ENCODE measurements at regions not wholly inside any gene's neighbourhood (a gene's known extent, or its start where the extent isn't known, plus 50 kb on each side); places are given as distances from the start of the nearest gene placed in this dataset.
"Not testable (repeated sequence)": the region's sequence is repeated elsewhere in the genome, so short reads cannot be mapped to it uniquely, and the experiment has no call there.

GRCh38 chr5:16987776-16988175, 51.7 kb upstream of the MYO10 start:
- TF ChIP-seq CTCF (IDR thresholded peaks at IDR 0.05): no peak
- intact Hi-C loops (cut with micrococcal nuclease): no loop called here
- peaks cover 2% of the 10 kb centered on the region for H3K4me1 Mint-ChIP-seq (ENCODE audit: low read depth)
- ATAC-seq (no peak), DNase-seq (no peak)
- ChIA-PET POLR2A (no interaction called here), CTCF (no interaction called here)
- H3K27ac Mint-ChIP-seq: no peak overlapping the region
- H3K36me3 Mint-ChIP-seq (ENCODE audit: low read depth): no peaks in the 10 kb centered on the region
- peaks cover 5% of the 10 kb centered on the region for H3K27me3 Mint-ChIP-seq
- no peaks in the 10 kb centered on the region for H3K9me3 Mint-ChIP-seq
- H3K4me3 Mint-ChIP-seq: no peak overlapping the region

GRCh38 chr5:16990817-16991520, 54.9 kb upstream of the MYO10 start:
- intact Hi-C loops (cut with micrococcal nuclease); H3K4me3 Mint-ChIP-seq; H3K36me3 Mint-ChIP-seq (ENCODE audit: low read depth); H3K27me3 Mint-ChIP-seq; DNase-seq; POLR2A ChIA-PET; H3K27ac Mint-ChIP-seq; CTCF ChIA-PET; ATAC-seq; H3K4me1 Mint-ChIP-seq (ENCODE audit: low read depth); H3K9me3 Mint-ChIP-seq: not testable (repeated sequence)

- Mint-ChIP-seq H3K27me3 (peaks cover 3% of the 10 kb centered on the region), H3K4me3 (no peak overlapping the region), H3K36me3 (ENCODE audit: low read depth) (no peaks in the 10 kb centered on the region), H3K4me1 (ENCODE audit: low read depth) (peaks cover 2% of the 10 kb centered on the region), H3K9me3 (no peaks in the 10 kb centered on the region), H3K27ac (no peak overlapping the region)
- ATAC-seq: no peak
- intact Hi-C loops (cut with micrococcal nuclease): no loop called here
- no peak for DNase-seq
- ChIA-PET POLR2A (no interaction called here), CTCF (interaction anchor here (1.3 kb wide), 1 partner anchor 197 kb away, joined by 3 read pairs; no protein-coding TSS in a partner anchor)
- no peak for TF ChIP-seq CTCF (IDR thresholded peaks at IDR 0.05)
These were observed 55.9 kb upstream of the MYO10 start for GRCh38 chr5:16992006-16992405.

GRCh38 chr5:16992444-16992843, 56.4 kb upstream of the MYO10 start:
- ChIA-PET CTCF (interaction anchor here (1.3 kb wide), 1 partner anchor 197 kb away, joined by 3 read pairs; no protein-coding TSS in a partner anchor), POLR2A (no interaction called here)
- Mint-ChIP-seq H3K9me3 (no peaks in the 10 kb centered on the region), H3K27ac (no peak overlapping the region), H3K36me3 (ENCODE audit: low read depth) (no peaks in the 10 kb centered on the region), H3K4me3 (no peak overlapping the region), H3K27me3 (peaks cover 3% of the 10 kb centered on the region), H3K4me1 (ENCODE audit: low read depth) (peaks cover 2% of the 10 kb centered on the region)
- no peak for ATAC-seq
- no peak for DNase-seq
- no peak for TF ChIP-seq CTCF (IDR thresholded peaks at IDR 0.05)
- intact Hi-C loops (cut with micrococcal nuclease): no loop called here

- DNase-seq: no peak
- Mint-ChIP-seq H3K27me3 (peaks cover 3% of the 10 kb centered on the region), H3K4me1 (ENCODE audit: low read depth) (peaks cover 2% of the 10 kb centered on the region), H3K9me3 (no peaks in the 10 kb centered on the region), H3K27ac (no peak overlapping the region), H3K4me3 (no peak overlapping the region), H3K36me3 (ENCODE audit: low read depth) (no peaks in the 10 kb centered on the region)
- CTCF ChIA-PET: no interaction called here
- TF ChIP-seq CTCF (IDR thresholded peaks at IDR 0.05): no peak
- POLR2A ChIA-PET: no interaction called here
- ATAC-seq: no peak
- intact Hi-C loops (cut with micrococcal nuclease): no loop called here
These were observed 58.5 kb upstream of the MYO10 start for GRCh38 chr5:16994565-16994964.

All from activated CD8-positive, alpha-beta T cell treated with anti-CD3 and anti-CD28 coated beads for 36 hours (primary cell).